HG02870 (cell line): ENCODE measurements at regions not wholly inside any gene's neighbourhood (a gene's known extent, or its start where the extent isn't known, plus 50 kb on each side); places are given as distances from the start of the nearest gene placed in this dataset.
"Not testable (repeated sequence)": the region's sequence is repeated elsewhere in the genome, so short reads cannot be mapped to it uniquely, and the experiment has no call there.

Experiments
- ATAC-seq: cut with Tn5 transposase; IDR thresholded peaks from one replicate; pipeline ENCODE4 v1.9.1; 2021; ENCODE audit warnings: mild to moderate bottlenecking, moderate library complexity; ENCODE audit not compliant: unreplicated experiment

GRCh38 chr18:78784861-78785260, 194.8 kb upstream of the SALL3 start:
- ATAC-seq, result no peak

- ATAC-seq, result no peak
Measured at GRCh38 chr18:78785706-78786105, 193.9 kb upstream of the SALL3 start.

DNA sequence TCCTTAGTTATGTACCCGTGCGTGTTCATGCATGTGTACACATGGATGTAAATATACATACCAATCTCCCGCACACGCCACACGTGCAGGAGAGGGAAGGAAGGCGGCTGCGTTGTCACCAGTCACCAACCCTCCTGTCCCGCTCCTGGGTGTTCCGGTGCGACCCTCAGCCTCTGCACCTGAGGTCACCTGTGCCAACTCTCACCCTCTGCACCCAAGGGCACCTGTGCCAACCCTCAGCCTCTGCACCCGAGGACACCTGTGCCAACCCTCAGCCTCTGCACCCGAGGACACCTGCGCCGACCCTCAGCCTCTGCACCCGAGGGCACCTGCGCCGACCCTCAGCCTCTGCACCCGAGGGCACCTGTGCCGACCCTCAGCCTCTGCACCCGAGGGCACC, 192.8 kb upstream of the SALL3 start:
- no peak for ATAC-seq

DNA sequence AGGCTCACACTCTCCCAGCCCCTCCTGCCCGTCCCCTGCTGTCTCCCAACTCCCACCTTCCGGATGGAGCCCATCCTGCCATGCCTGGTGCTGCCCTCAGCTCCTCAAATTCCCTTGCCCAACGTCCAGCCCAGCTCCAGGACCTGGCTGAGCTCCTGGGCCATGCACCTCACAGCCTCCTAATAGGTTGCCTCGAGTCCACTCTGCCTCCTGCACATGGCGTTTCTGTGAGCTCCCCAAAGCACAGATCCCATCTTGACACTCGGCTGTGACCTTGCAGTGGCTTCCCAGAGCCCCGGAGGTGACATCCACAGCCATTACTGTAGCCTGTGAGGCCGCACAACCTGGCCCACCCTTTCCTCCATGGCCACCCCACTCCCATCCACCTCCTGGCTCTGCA, 191.9 kb upstream of the SALL3 start:
- no peak for ATAC-seq

DNA sequence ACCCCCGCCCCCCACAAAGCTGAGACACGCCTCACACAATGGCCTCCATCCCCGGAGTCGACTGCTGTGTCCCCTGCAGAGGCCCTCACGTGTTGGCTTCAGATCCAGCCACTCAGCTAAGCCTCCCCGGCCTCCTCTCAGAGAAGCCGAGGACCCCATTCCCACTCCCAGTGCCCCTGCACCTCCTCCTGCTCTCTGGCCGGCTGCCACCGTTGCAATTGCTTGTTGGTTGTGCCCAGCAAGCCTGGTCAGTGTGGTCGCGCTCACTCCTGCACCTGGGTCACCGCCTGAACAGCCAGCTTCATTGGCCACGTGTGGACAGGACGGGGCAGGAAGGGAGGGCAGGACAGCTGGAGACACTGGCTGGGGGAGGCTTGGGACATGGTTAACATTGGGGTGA, 191.5 kb upstream of the SALL3 start:
- ATAC-seq, result no peak

GRCh38 chr18:78789850-78790249, 189.8 kb upstream of the SALL3 start:
- no peak for ATAC-seq

GRCh38 chr18:78790511-78790910, 189.1 kb upstream of the SALL3 start:
- no peak for ATAC-seq

DNA sequence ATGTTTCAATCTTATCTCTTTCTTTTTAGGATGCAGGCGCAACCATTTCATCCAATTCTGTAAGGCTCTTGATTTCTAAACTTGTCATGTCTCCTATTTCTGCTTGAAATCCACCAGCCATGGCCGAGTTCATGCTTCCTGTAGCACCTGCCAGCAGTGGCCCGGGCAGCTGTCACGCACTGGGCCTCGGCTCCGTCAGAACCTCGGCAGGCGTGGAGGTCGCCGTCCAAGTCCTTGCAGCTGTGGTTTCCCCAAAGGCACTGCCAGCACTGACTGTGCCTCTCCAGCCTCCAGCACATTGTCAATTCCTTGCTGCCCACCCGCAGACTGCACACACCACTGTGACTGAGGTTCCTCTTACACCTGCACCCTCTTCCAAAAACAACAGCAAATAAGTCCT, 188.7 kb upstream of the SALL3 start:
- ATAC-seq, result no peak

- ATAC-seq, result no peak
Measured at GRCh38 chr18:78792094-78792493, 187.5 kb upstream of the SALL3 start.

- ATAC-seq, result no peak
Measured at GRCh38 chr18:78792736-78793135, 186.9 kb upstream of the SALL3 start.

GRCh38 chr18:78793313-78794070, 186.1 kb upstream of the SALL3 start:
- ATAC-seq, result no peak

DNA sequence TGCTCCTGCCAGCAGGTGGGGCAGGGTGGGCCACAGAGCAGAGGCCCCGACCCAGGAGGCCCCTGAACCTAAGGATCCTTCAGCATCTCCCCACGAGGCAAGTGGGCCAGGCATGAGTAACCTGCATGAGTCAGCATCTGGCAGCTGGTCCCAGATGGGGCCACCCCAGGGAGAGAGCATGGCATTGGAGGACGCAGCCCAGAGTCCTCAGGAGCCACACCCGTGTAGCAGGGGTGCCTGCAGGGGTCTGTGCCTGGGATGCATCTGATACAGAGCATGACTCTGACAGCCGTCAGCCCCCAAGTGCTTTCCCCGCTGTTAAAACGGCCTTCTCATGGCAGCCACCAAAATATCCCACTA, 185.6 kb upstream of the SALL3 start:
- ATAC-seq, result no peak

- ATAC-seq, result no peak
Measured at GRCh38 chr18:78796693-78797455, 182.7 kb upstream of the SALL3 start.

DNA sequence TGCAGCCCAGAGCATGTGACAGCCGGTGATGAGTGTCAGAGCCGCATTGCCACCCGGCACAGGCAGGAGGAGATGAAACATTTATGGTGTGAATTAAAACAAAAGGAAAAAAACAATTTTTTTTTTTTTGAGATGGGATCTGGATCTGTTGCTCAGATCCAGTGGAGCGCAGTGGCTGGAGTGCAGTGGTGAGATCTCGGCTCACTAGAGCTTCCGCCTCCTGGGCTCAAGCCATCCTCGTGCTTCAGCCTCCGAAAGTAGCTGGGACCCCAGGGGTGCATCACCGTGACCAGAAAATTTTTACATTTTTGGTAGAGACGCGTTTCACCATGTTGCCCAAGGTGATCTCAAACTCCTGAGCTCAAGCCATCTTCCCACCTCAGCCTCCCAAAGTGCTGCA, 182.1 kb upstream of the SALL3 start:
- ATAC-seq, result no peak

DNA sequence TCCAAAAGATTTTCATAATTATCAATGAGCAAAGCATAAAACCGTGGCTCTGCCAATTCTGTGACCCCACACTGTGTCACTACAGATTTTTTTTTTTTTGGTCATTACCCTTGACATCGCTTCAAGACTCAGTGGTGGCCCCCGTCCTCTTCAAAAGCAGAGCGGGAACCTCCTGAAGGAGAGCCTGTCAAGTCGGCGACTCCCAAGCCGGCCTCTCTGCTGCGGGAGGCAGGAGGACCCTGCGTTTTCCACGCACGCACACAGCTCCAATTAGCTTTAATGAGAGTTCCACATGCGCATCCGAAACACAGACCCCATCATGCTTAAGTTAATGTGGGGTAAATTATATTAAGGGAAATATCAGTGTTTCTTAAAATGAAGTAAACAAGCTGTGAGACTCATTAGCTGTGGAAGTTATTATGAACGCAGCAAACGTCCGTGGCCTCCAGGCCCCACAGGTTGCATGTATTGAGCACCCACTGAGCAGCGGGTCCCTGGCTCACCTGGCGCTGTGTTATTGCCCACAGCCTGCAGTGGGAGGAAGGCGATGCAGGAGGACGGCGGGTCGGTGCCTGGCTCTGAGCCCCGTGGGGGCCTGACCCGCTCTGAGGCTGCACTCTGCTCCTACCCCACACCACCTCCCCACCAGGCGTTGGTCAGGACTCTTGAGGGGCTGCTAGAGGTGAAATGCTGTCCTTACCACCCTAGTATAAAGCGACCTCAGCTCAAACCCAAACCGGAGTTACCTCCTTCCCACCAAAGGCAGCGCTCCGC, 181.0 kb upstream of the SALL3 start:
- ATAC-seq, result no peak

- ATAC-seq, result no peak
Measured at GRCh38 chr18:78799382-78800089, 180.1 kb upstream of the SALL3 start.

DNA sequence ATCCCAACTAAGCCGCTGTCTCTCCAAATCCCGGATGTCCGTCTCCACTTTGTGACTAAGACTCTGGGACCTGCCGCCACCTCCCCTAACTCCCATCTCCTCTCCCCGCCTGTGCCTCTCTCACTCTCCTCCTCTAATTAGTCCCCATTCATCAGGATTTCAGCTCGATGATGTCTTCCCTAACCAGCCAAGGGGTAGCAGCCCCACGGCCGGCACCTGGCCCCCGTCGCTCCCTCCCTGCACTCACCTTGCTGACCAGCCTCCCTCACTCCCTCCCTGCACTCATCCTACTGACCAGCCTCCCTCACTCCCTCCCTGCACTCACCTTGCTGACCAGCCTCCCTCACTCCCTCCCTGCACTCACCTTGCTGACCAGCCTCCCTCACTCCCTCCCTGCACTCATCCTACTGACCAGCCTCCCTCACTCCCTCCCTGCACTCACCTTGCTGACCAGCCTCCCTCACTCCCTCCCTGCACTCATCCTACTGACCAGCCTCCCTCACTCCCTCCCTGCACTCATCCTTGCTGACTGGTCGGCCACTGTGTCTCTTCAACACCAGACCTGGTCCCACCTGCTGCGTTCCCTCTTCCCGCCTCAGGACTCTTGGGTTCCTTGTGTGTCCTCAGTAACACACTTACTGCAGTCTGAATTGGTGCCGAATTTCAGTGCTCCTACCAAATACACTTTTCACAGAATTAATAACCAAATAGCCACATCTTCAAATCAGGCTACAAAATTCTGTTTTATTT, 179.3 kb upstream of the SALL3 start:
- not testable (repeated sequence) for ATAC-seq

DNA sequence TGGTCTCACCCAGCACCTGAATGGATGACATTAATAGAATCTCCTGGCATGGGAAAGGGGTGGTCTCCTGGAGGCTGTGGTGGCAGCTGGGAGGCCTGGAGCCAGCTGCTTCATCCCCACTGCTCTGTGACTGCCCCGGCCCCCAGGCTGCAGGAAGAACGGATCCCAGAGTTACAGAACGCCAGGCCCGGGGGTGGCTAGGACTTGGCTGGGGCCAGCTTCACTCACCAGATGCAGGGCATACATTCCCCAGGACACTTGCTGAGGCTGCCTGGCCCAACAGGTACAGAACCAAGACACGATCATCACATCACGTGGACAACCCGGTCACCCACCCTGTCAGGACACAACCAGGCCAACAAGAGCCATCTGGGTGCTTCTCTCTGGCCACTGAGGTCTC, 178.6 kb upstream of the SALL3 start:
- ATAC-seq, result no peak

GRCh38 chr18:78803104-78803503, 176.5 kb upstream of the SALL3 start:
- no peak for ATAC-seq

GRCh38 chr18:78804206-78805030, 175.2 kb upstream of the SALL3 start:
- no peak for ATAC-seq
